ENCODE measurements at regions not wholly inside any gene's neighbourhood (a gene's known extent, or its start where the extent isn't known, plus 50 kb on each side); places are given as distances from the start of the nearest gene placed in this dataset.

GRCh38 chr1:199204231-199204630 lies 565.4 kb downstream of the PTPRC start:
- no peak for TF ChIP-seq CTCF (IDR thresholded peaks at IDR 0.05)
- TF ChIP-seq POLR2A (IDR thresholded peaks at IDR 0.05) = no peak
